UCSD-AML1 (cell line): ENCODE measurements at regions not wholly inside any gene's neighbourhood (a gene's known extent, or its start where the extent isn't known, plus 50 kb on each side); places are given as distances from the start of the nearest gene placed in this dataset.

Experiments used
- DNase-seq: peaks from one replicate; lab custom pipeline; 2025; ENCODE audit not compliant: unreplicated experiment; lab: John Stamatoyannopoulos, UW

DNA sequence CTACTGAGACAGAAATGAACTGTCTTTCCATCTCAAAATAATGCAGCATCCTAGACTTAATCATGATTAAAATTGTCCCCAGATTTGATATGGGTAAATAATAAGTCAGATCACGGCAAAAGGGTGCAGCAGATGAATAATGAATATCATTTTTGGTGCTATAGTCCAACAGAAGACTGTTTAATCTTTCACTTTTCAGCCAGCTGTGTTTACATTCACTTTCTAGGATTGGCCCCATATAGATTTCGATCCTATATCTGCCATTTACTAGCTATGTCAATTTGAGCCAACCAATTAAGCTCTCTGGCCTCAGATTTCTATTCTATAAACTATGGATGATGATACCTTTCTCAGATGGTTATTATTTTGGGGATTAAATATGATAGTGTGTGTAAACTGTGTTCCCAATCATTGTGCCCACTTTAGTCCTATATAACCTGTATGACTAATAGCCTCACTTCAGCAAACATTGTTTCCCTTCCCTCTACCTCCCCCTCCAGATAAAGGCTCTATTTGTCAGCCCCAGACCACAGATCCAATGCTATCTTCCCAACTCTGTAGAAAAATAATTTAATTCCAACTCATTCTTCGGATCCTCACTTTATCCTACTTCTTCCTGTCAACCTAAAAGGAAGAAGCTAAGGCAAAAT is 53.6 kb upstream of the NT5E start:
- DNase-seq: no peak

- no peak for DNase-seq
These were observed 54.1 kb upstream of the NT5E start for GRCh38 chr6:85395746-85396145.

DNA sequence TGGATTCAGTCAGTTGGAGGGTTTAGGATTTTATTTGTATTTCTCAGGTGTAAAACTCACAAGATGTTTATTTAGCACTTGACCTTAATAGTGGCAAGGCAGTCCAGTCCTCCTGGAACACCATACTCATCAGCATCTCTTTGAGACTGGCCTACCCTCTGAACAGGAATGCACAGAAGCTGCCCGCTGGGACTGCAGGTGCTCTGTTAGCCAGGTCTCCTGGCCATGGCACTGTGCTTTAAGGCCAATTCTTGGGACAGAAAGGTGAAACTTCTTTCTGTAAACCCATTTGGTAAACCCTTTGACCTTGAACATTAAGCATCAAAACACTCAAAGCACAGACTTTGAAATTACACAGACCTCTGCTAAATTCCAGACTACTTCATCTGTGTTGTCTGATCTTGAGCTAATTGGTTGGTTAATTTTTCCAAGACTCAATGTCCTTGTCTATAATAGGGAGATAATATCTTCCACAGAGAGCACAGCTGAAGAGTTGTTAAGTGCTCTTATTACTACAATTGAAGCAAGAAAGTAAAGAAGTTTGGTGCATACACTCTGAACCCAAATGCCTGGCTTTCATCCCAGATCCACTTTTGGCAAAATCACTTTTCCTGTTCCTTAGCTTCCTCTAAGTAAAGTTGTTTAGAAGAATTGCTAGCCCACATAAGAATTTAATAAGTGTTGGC is 54.9 kb upstream of the NT5E start:
- no peak for DNase-seq

- DNase-seq: no peak
These were observed 55.7 kb upstream of the NT5E start for GRCh38 chr6:85394199-85394598.

DNA sequence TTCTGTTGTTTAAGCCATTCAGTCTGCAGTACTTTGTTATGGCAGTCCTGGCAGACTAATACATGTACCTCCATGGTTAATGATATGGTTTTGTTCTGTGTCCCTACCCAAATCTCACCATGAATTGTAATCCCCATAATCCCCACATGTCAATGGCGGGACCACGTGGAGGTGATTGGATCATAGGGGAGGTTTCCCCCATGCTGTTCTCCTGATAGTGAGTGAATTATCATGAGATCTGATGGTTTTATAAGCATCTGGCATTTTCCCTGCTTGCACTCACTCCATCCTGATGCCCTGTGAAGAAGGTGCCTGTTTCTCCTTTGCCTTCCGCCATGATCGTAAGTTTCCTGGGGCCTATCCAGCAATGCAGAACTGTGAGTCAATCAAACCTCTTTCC is 57.5 kb upstream of the NT5E start:
- DNase-seq: no peak

- DNase-seq: no peak
These were observed 59.1 kb upstream of the NT5E start for GRCh38 chr6:85390775-85391174.

DNA sequence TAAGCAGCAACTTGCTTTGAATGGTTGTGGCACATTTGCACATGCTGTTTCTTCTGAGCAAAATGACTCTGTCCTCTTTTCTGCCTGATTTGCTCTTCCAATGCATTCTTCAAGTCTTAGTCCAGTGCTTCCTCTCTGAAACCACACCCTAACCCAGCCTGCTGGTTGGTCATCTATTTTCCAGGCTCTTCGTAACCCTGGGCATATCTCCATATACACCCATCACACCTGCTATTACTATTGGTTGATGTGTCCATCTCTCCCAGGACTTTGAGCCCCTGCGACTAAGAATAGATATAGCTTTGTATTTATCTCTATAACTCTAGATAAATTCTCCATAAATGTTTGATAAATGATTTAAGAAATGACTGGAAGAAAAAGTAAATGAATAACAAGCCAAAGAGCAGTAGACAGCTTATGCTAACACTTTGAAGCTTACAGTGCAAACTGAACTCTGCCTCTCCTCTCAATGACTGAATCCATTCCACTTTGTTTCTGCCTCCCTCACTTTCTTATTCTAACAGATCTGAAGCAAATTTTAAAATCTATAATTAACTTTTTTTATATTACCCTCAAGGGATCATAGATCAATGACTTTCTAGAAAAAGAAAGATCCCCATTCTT is 59.7 kb upstream of the NT5E start:
- no peak for DNase-seq

DNA sequence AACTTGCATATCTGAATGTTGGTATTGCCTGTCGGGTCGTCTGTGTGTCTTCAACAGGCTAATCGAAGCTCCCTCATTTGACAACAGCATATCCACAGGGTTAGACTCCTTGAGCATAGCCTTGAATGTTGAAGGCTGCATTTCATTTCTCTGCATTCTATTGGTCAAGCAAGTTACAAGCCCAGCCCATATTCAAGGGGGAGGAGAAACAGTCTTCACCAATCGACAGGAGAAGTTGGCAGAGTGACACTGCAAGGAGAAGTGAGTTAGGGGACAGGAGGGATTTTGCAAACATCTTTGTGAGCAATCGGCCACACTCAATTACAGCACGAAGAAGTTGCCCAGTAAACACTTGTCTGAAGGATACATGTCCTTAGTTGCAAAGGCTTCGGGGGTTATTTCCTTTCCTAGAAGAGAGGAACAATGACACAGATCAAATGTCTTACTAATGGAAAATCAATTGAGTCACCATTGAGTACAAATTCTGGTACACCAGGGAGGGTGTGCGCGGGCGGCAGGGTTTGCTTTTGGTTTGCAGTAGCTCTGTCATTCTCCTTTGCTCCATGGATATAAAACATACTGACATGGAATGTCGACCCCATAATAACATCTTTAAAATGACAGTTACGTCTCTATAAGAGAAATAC is 60.6 kb upstream of the NT5E start:
- DNase-seq: no peak

DNA sequence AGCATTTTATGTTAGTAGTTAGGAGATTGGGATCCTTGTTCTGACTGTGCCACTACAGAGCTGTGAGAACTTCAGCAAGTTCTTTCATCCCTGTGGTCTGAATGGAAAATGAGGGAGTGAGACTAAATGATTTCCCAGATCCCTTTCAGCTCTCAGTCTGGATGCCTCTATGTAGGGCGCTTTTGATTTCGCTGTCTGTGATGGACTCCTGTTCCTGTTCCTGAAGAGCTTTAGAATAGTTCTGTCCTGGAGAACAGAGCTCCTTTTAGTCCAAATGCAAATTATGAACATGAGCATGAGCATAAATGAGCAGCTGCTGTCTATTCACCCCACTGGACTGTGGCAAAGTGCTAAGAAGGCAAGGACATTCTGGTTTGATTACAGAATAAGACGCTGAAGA is 61.4 kb upstream of the NT5E start:
- no peak for DNase-seq

DNA sequence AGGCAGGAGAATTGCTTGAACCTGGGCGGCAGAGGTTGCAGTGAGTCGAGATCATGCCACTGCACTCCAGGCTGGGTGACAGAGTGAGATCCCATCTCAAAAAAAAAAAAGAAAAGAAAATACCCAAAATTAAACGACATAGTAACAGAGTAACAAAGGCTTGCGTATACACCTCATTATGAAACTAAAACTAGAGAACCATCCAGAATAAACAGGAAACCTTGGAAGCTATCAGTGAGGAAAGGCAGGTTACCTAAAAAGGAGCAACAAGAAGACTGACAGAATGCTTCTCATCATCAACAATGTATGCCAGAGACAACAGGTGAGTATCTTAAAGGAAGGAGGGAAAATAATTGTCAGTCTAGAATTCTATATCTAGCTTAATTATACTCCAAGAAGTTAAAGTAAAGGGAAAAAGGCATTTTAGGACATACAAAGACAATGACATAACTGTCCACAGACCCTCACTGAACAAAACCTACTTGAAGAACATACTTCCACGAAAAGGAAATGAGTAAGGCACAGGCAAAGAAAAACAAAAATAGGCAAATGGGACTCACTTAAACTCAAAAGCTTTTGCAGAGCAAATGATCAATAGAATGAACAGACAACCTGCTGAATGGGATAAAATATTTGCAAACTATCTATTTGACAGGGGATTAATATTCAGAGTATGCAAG is 64.1 kb upstream of the NT5E start:
- no peak for DNase-seq

DNA sequence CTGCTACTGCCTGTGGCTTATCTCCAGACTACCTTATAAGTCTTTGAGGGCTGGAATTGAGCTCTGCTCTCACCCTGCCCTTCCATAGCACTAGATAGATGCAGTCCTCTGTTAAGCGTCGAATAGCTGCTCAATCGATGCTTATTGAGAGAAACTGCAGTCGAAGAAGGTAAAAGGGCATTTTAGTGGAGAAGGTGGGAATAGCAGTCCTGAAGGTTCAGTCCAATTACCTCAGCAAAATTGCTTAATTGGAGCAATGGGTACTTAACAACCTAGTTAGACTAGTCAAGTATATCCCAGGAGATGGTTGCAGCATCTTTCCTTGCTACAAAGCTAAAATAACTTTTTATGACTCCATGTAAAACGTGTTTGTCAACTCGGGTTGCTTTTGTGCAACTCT is 66.8 kb upstream of the NT5E start:
- no peak for DNase-seq

GRCh38 chr6:85382541-85382940 is 67.3 kb upstream of the NT5E start:
- DNase-seq: no peak

- DNase-seq: no peak
These were observed 77.0 kb upstream of the NT5E start for GRCh38 chr6:85372915-85373270.

DNA sequence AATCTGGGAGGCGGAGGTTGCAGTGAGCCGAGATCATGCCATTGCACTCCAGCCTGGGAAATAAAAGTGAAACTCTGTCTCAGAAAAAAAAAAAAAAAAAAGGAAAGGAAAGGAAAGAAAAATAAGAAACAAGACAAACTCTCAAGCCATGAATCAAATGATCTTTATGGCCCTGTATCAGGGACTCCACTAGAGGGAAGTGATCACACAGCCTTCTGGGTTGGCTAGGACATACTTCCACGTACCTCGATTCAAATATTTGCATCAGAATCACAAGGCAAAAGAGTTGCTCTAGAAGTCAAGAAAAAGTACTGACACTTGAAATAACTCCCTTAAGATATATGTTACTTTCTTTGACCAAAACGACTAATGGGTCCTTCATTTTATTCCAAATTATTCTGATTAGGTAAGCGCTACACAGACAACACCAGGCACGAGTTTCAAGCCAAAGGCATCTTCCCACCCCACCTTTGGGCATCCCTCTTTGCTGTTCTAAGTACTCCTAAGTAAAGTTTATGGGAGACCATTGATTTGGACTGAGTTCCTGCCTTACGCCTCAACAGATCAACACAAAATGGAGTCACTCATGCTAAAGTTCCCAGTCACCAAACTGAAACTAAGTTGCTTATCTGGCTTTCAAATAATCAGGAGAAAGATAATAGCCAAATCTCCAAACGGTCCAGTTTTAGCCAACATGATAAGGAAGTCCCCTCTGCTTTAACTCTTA is 77.5 kb upstream of the NT5E start:
- no peak for DNase-seq

GRCh38 chr6:85368631-85369030 is 81.3 kb upstream of the NT5E start:
- DNase-seq: no peak

DNA sequence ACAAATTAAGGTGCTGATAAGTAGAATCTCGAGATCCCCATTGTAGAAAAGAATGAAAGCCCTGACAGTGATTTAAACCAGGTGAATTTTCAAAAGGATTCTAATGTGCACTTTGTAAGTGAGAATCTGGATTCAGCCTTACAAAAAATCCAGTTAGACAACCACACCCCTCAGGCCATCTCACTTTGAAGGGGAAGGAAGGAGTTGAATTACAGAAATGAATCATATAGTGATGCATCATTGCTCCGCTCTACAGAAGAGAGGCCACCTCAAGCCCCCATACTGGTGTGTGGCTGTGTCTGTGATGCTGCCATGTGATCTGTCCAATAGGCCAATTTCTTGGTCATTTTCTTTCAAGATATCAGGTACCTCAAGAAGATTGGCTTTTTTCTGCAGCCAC is 85.5 kb upstream of the NT5E start:
- DNase-seq: no peak

DNA sequence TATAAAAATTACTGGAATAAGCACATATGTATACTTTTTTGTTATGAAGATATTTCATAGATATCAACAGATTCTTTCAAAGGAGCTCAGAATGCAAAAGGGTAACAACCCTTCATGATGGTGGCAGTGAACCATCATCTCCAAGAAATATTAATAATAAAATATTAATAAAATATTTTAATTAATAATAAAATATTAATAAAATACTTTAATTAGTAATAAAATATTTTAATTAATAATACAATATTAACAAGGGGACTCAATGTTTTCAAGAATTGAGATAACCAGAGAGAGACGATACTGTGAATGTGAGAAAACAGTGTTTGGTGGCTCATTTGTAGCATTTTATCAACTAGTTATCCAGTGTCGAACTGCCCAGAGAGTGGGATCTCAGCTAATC is 86.0 kb upstream of the NT5E start:
- DNase-seq: no peak

GRCh38 chr6:85362652-85363310 is 87.1 kb upstream of the NT5E start:
- DNase-seq: no peak

DNA sequence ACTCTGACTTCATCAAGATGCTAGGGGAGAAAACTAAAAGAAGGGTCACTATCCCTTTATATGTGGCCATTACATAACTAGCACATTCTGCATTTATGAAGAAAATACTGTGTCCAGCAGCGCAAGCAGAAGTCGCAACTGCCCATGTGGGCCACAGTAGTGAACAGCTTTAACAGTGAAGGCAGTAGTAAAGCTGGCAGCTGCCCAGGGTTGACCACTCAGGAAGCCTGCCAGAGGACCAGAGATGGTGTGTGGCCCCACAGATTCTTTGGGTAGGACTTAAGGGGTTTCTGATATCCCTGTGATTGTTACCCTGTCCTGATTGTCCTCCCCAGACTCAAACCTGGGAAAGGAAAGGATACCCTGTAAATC is 88.3 kb upstream of the NT5E start:
- no peak for DNase-seq

GRCh38 chr6:85360794-85361642 is 88.9 kb upstream of the NT5E start:
- DNase-seq: no peak
